ENCODE measurements at regions not wholly inside any gene's neighbourhood (a gene's known extent, or its start where the extent isn't known, plus 50 kb on each side); places are given as distances from the start of the nearest gene placed in this dataset.

DNA sequence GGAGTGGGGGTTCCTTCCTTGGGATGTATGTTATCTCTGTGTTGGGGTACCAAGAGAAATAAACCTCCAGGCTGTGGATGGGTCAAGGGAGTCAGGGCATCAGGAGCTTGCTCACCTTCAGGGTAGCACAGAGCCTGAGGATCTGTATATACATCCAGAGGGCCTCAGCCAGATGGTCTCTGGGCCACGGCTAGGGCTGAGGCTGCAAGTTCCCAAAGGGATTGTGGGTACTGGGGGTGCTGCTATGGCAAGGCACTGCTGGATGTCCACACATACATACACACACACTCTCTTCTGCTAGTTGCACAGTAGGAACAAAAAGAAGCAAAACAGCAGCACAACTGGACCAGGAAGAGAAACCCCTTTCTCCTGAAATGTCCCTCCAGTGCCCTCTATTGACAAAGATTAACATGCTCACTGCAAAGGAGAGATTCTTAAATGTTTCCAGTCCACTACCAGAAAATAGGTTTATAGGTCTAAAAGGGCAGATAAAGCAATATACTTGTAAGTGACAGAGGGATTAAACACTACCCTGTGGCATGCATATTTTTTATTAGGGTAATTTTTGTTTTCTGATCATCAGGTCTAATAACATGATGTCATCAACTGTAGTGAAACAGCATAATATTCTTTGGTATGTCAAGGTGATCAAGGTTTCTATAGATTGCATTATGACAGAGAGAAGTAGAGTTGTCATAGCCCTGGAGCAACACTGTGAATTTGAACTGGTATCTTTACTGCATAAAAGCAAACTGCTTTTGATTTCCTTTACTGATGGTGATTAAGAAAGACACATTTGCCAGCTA is 56.3 kb upstream of the KCNN2 start (continued):
- no peak for TF ChIP-seq PPARA (CRISPR knock-in tag; IDR thresholded peaks at IDR 0.05; ENCODE audit: borderline replicate concordance)
- no peak for TF ChIP-seq ISL1 (CRISPR knock-in tag; IDR thresholded peaks at IDR 0.05)
- TF ChIP-seq ZNF565 (CRISPR knock-in tag; conservative IDR thresholded peaks at IDR 0.05; ENCODE audit: low read depth) = no peak
- no peak for TF ChIP-seq SNAI2 (CRISPR knock-in tag; IDR thresholded peaks at IDR 0.05)
- no peak for TF ChIP-seq ZFP30 (CRISPR knock-in tag; IDR thresholded peaks at IDR 0.05)
- TF ChIP-seq RARB (CRISPR knock-in tag; IDR thresholded peaks at IDR 0.05) = no peak
- TF ChIP-seq ESRRG (CRISPR knock-in tag; IDR thresholded peaks at IDR 0.05) = no peak
- TF ChIP-seq ARNTL (CRISPR knock-in tag; IDR thresholded peaks at IDR 0.05; ENCODE audit: borderline replicate concordance, low read depth) = no peak

DNA sequence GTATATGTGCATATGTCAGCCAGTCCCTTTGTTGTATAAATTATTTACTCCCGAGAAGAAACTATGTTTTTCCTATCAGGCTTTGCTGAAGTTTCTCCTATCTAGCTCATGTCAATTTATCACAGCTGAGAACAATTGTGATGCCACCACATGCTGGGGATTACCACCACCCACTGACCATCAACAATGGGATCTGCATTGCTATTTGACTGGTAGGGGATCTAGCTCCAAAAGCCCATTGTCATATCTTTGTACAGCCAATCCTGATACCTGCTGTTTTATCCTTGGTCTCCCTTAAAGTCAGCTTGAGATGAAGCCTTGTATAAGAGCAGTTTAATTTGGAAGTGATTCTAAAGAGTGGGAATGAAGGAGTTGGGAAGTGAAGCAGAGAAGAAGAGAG is 53.9 kb upstream of the KCNN2 start:
- ATAC-seq = no peak
- TF ChIP-seq, protein P1, sequence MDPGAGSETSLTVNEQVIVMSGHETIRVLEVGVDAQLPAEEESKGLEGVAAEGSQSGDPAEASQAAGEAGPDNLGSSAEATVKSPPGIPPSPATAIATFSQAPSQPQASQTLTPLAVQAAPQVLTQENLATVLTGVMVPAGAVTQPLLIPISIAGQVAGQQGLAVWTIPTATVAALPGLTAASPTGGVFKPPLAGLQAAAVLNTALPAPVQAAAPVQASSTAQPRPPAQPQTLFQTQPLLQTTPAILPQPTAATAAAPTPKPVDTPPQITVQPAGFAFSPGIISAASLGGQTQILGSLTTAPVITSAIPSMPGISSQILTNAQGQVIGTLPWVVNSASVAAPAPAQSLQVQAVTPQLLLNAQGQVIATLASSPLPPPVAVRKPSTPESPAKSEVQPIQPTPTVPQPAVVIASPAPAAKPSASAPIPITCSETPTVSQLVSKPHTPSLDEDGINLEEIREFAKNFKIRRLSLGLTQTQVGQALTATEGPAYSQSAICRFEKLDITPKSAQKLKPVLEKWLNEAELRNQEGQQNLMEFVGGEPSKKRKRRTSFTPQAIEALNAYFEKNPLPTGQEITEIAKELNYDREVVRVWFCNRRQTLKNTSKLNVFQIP (CRISPR knock-in tag; IDR thresholded peaks at IDR 0.05; ENCODE audit: borderline replicate concordance, low read depth) = no peak
- TF ChIP-seq ZNF8 (CRISPR knock-in tag; IDR thresholded peaks at IDR 0.05) (no peak), TOX (CRISPR knock-in tag; IDR thresholded peaks at IDR 0.05; ENCODE audit: borderline replicate concordance) (no peak), ZNF70 (CRISPR knock-in tag; IDR thresholded peaks at IDR 0.05) (no peak), ESRRG (CRISPR knock-in tag; IDR thresholded peaks at IDR 0.05) (no peak), ZC3H10 (CRISPR knock-in tag; IDR thresholded peaks at IDR 0.05) (no peak), OSR1 (CRISPR knock-in tag; IDR thresholded peaks at IDR 0.05) (no peak), ZFP30 (CRISPR knock-in tag; IDR thresholded peaks at IDR 0.05) (no peak), SNAI2 (CRISPR knock-in tag; IDR thresholded peaks at IDR 0.05) (no peak), ZFP3 (CRISPR knock-in tag; IDR thresholded peaks at IDR 0.05) (no peak), ZNF565 (CRISPR knock-in tag; conservative IDR thresholded peaks at IDR 0.05; ENCODE audit: low read depth) (no peak), TCF4 (CRISPR knock-in tag; IDR thresholded peaks at IDR 0.05; ENCODE audit: borderline replicate concordance) (no peak), ARNTL (CRISPR knock-in tag; IDR thresholded peaks at IDR 0.05; ENCODE audit: borderline replicate concordance, low read depth) (no peak), PPARA (CRISPR knock-in tag; IDR thresholded peaks at IDR 0.05; ENCODE audit: borderline replicate concordance) (no peak), RARB (CRISPR knock-in tag; IDR thresholded peaks at IDR 0.05) (no peak)
- TF ChIP-seq, protein P2, sequence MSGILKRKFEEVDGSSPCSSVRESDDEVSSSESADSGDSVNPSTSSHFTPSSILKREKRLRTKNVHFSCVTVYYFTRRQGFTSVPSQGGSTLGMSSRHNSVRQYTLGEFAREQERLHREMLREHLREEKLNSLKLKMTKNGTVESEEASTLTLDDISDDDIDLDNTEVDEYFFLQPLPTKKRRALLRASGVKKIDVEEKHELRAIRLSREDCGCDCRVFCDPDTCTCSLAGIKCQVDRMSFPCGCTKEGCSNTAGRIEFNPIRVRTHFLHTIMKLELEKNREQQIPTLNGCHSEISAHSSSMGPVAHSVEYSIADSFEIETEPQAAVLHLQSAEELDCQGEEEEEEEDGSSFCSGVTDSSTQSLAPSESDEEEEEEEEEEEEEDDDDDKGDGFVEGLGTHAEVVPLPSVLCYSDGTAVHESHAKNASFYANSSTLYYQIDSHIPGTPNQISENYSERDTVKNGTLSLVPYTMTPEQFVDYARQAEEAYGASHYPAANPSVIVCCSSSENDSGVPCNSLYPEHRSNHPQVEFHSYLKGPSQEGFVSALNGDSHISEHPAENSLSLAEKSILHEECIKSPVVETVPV (CRISPR knock-in tag; IDR thresholded peaks at IDR 0.05) = no peak
- TF ChIP-seq, protein P3, sequence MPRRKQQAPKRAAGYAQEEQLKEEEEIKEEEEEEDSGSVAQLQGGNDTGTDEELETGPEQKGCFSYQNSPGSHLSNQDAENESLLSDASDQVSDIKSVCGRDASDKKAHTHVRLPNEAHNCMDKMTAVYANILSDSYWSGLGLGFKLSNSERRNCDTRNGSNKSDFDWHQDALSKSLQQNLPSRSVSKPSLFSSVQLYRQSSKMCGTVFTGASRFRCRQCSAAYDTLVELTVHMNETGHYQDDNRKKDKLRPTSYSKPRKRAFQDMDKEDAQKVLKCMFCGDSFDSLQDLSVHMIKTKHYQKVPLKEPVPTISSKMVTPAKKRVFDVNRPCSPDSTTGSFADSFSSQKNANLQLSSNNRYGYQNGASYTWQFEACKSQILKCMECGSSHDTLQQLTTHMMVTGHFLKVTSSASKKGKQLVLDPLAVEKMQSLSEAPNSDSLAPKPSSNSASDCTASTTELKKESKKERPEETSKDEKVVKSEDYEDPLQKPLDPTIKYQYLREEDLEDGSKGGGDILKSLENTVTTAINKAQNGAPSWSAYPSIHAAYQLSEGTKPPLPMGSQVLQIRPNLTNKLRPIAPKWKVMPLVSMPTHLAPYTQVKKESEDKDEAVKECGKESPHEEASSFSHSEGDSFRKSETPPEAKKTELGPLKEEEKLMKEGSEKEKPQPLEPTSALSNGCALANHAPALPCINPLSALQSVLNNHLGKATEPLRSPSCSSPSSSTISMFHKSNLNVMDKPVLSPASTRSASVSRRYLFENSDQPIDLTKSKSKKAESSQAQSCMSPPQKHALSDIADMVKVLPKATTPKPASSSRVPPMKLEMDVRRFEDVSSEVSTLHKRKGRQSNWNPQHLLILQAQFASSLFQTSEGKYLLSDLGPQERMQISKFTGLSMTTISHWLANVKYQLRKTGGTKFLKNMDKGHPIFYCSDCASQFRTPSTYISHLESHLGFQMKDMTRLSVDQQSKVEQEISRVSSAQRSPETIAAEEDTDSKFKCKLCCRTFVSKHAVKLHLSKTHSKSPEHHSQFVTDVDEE (CRISPR knock-in tag; IDR thresholded peaks at IDR 0.05) = no peak
- TF ChIP-seq, protein P4, sequence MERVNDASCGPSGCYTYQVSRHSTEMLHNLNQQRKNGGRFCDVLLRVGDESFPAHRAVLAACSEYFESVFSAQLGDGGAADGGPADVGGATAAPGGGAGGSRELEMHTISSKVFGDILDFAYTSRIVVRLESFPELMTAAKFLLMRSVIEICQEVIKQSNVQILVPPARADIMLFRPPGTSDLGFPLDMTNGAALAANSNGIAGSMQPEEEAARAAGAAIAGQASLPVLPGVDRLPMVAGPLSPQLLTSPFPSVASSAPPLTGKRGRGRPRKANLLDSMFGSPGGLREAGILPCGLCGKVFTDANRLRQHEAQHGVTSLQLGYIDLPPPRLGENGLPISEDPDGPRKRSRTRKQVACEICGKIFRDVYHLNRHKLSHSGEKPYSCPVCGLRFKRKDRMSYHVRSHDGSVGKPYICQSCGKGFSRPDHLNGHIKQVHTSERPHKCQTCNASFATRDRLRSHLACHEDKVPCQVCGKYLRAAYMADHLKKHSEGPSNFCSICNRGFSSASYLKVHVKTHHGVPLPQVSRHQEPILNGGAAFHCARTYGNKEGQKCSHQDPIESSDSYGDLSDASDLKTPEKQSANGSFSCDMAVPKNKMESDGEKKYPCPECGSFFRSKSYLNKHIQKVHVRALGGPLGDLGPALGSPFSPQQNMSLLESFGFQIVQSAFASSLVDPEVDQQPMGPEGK (CRISPR knock-in tag; IDR thresholded peaks at IDR 0.05; ENCODE audit: borderline replicate concordance) = no peak
- TF ChIP-seq, protein P5, sequence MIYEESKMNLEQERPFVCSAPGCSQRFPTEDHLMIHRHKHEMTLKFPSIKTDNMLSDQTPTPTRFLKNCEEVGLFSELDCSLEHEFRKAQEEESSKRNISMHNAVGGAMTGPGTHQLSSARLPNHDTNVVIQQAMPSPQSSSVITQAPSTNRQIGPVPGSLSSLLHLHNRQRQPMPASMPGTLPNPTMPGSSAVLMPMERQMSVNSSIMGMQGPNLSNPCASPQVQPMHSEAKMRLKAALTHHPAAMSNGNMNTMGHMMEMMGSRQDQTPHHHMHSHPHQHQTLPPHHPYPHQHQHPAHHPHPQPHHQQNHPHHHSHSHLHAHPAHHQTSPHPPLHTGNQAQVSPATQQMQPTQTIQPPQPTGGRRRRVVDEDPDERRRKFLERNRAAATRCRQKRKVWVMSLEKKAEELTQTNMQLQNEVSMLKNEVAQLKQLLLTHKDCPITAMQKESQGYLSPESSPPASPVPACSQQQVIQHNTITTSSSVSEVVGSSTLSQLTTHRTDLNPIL (CRISPR knock-in tag; IDR thresholded peaks at IDR 0.05; ENCODE audit: low read depth) = no peak

DNA sequence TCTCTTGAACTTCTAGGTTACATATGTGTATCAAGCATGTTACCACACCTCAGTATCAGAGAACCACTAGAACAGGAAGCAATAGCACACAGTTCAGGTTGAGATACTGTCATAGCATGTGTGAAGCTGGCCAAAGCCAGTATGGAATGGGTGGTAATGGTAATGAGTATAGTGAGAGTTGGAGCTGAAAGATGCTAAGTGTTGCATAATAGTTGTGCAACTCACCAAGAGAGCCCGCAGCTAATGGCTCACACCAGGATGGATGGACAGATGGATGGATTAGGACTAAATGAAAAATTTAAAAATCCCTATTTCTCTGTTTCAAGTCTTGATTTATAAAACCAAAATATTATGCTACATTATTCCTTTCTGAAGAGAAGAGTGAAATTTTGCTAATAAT is 53.4 kb upstream of the KCNN2 start:
- TF ChIP-seq TCF4 (CRISPR knock-in tag; IDR thresholded peaks at IDR 0.05; ENCODE audit: borderline replicate concordance) (no peak), ZNF565 (CRISPR knock-in tag; conservative IDR thresholded peaks at IDR 0.05; ENCODE audit: low read depth) (no peak), ZC3H10 (CRISPR knock-in tag; IDR thresholded peaks at IDR 0.05) (no peak), CSDC2 (CRISPR knock-in tag; IDR thresholded peaks at IDR 0.05) (no peak), ARNTL (CRISPR knock-in tag; IDR thresholded peaks at IDR 0.05; ENCODE audit: borderline replicate concordance, low read depth) (no peak), BACH2 (CRISPR knock-in tag; IDR thresholded peaks at IDR 0.05; ENCODE audit: borderline replicate concordance) (no peak), GLIS3 (CRISPR knock-in tag; IDR thresholded peaks at IDR 0.05) (no peak), RARB (CRISPR knock-in tag; IDR thresholded peaks at IDR 0.05) (no peak)
- TF ChIP-seq, protein P3 (CRISPR knock-in tag; IDR thresholded peaks at IDR 0.05) = no peak
- TF ChIP-seq, protein P5 (CRISPR knock-in tag; IDR thresholded peaks at IDR 0.05; ENCODE audit: low read depth) = no peak
- ATAC-seq = no peak

Measured in SK-N-SH treated with all-trans-retinoic acid at 6 μM for 48 hours (cell line).